DOHH2 (cell line): ENCODE measurements at regions not wholly inside any gene's neighbourhood (a gene's known extent, or its start where the extent isn't known, plus 50 kb on each side); places are given as distances from the start of the nearest gene placed in this dataset.

Experiments used
- H3F3A ChIP-seq: fragments of 200-600 bp; sonication (generic), shearing (Covaris generic); 2 replicates; pipeline ENCODE4 v1.6.0; 2016; ENCODE audit warnings: antibody characterized with exemption, mild to moderate bottlenecking; ENCODE audit not compliant: control insufficient read depth, insufficient read depth
- H3K27ac ChIP-seq: fragments of 200-600 bp; sonication (generic); 2 replicates; pipeline ENCODE4 v1.5.1; 2014; ENCODE audit warnings: low read depth, mild to moderate bottlenecking, low read length, moderate library complexity
- H3K27me3 ChIP-seq: fragments of 200-600 bp; sonication (generic); 2 replicates; pipeline ENCODE4 v1.6.1; 2014; ENCODE audit warnings: mild to moderate bottlenecking, low read length, mixed read lengths; ENCODE audit not compliant: control insufficient read depth
- H3K36me3 ChIP-seq: fragments of 200-600 bp; sonication (generic); 2 replicates; pipeline ENCODE4 v1.6.1; 2014; ENCODE audit warnings: mild to moderate bottlenecking, low read length, moderate library complexity, mixed read lengths; ENCODE audit not compliant: control insufficient read depth
- H3K4me1 ChIP-seq: fragments of 200-600 bp; sonication (generic); 2 replicates; pipeline ENCODE4 v1.6.1; 2014; ENCODE audit warnings: mild to moderate bottlenecking, low read length, mixed read lengths; ENCODE audit not compliant: control insufficient read depth
- H3K4me2 ChIP-seq: fragments of 200-600 bp; sonication (generic); 2 replicates; pipeline ENCODE4 v1.6.0; 2014; ENCODE audit warnings: mild to moderate bottlenecking, low read length, moderate library complexity
- H3K4me3 ChIP-seq: fragments of 200-600 bp; sonication (generic); 2 replicates; pipeline ENCODE4 v1.5.1; 2014; ENCODE audit warnings: mild to moderate bottlenecking, low read length, mixed read lengths
- H3K79me2 ChIP-seq: fragments of 200-600 bp; sonication (generic); 2 replicates; pipeline ENCODE4 v1.6.1; 2014; ENCODE audit warnings: mild to moderate bottlenecking, low read length, mixed read lengths; ENCODE audit not compliant: control insufficient read depth
- H3K9me2 ChIP-seq: fragments of 200-600 bp; sonication (generic); replicated peaks from 2 replicates; pipeline ENCODE4 v1.6.1; 2014; ENCODE audit warnings: mild to moderate bottlenecking, low read length, mixed read lengths; ENCODE audit not compliant: control insufficient read depth
- H3K9me3 ChIP-seq: fragments of 200-600 bp; sonication (generic); 2 replicates; pipeline ENCODE4 v1.6.1; 2014; ENCODE audit warnings: antibody characterized with exemption, low read length, mixed read lengths; ENCODE audit not compliant: control insufficient read depth, insufficient read depth
- H4K20me1 ChIP-seq: fragments of 200-600 bp; sonication (generic); 2 replicates; pipeline ENCODE4 v1.6.0; 2014; ENCODE audit warnings: low read depth, mild to moderate bottlenecking, antibody characterized with exemption, low read length, moderate library complexity; ENCODE audit not compliant: control insufficient read depth, insufficient read depth
- EZH2phosphoT487 ChIP-seq: fragments of 200-600 bp; sonication (generic); IDR thresholded peaks from 2 replicates; pipeline ENCODE4 v1.6.1; 2017; ENCODE audit warnings: borderline replicate concordance, mild to moderate bottlenecking, antibody characterized with exemption, low read length, moderate library complexity, mixed read lengths
- TF ChIP-seq, protein P1 (sequence below): fragments of 200-600 bp; sonication (generic); IDR thresholded peaks from one replicate; pipeline ENCODE4 v1.5.1; 2014; ENCODE audit warnings: antibody characterized with exemption, mild to moderate bottlenecking, low read depth, low read length; ENCODE audit not compliant: poor library complexity, severe bottlenecking

- Histone ChIP-seq H3K36me3 (no peaks in the 10 kb centered on the region), H3K9me2 (no peaks in the 10 kb centered on the region), H3K9me3 (no peaks in the 10 kb centered on the region), H3K27ac (no peak overlapping the region), H3K27me3 (no peaks in the 10 kb centered on the region), H4K20me1 (no peaks in the 10 kb centered on the region; the same call in 1 of the 2 replicates), H3K4me3 (no peak overlapping the region), H3K79me2 (no peaks in the 10 kb centered on the region), H3K4me2 (no peak overlapping the region), H3F3A (no peaks in the 10 kb centered on the region), H3K4me1 (no peaks in the 10 kb centered on the region)
- no peak for TF ChIP-seq EZH2phosphoT487
- TF ChIP-seq, protein P1, sequence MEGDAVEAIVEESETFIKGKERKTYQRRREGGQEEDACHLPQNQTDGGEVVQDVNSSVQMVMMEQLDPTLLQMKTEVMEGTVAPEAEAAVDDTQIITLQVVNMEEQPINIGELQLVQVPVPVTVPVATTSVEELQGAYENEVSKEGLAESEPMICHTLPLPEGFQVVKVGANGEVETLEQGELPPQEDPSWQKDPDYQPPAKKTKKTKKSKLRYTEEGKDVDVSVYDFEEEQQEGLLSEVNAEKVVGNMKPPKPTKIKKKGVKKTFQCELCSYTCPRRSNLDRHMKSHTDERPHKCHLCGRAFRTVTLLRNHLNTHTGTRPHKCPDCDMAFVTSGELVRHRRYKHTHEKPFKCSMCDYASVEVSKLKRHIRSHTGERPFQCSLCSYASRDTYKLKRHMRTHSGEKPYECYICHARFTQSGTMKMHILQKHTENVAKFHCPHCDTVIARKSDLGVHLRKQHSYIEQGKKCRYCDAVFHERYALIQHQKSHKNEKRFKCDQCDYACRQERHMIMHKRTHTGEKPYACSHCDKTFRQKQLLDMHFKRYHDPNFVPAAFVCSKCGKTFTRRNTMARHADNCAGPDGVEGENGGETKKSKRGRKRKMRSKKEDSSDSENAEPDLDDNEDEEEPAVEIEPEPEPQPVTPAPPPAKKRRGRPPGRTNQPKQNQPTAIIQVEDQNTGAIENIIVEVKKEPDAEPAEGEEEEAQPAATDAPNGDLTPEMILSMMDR: no peak
Observed at GRCh38 chr11:134476435-134477021, 64.5 kb upstream of the B3GAT1 start.

DNA sequence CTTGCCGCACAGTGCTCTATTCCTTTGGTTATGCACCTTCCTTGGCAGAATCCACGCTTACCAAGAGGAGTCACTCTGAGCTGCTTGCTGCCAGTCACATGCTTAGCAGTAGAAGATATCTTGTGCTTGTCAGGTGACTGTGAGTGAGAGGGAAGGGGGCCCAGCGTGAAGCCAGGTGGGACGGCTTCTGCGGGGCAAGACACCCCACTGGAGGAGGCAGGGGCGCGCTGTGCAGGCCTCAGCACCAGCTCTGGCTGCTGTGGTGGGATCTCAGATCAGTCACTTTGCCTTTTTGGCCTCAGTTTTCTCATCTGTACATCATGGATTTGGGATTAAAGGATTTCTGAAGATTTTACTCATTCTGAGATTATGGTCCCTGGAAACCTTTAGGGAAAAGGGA, 63.9 kb upstream of the B3GAT1 start:
- Histone ChIP-seq H3K4me3 (no peak overlapping the region), H3K9me3 (no peaks in the 10 kb centered on the region), H3K4me1 (no peaks in the 10 kb centered on the region), H3F3A (no peaks in the 10 kb centered on the region), H3K27me3 (no peaks in the 10 kb centered on the region), H3K79me2 (no peaks in the 10 kb centered on the region), H3K4me2 (no peak overlapping the region), H4K20me1 (no peaks in the 10 kb centered on the region; the same call in 1 of the 2 replicates), H3K9me2 (no peaks in the 10 kb centered on the region), H3K36me3 (no peaks in the 10 kb centered on the region), H3K27ac (no peak overlapping the region)
- TF ChIP-seq EZH2phosphoT487: no peak
- TF ChIP-seq, protein P1: no peak

GRCh38 chr11:134474942-134475341, 62.9 kb upstream of the B3GAT1 start:
- Histone ChIP-seq H4K20me1 (no peaks in the 10 kb centered on the region; the same call in 1 of the 2 replicates), H3K4me1 (no peaks in the 10 kb centered on the region), H3F3A (no peaks in the 10 kb centered on the region), H3K4me3 (no peak overlapping the region), H3K9me2 (no peaks in the 10 kb centered on the region), H3K27me3 (no peaks in the 10 kb centered on the region), H3K36me3 (no peaks in the 10 kb centered on the region), H3K9me3 (no peaks in the 10 kb centered on the region), H3K27ac (no peak overlapping the region), H3K79me2 (no peaks in the 10 kb centered on the region), H3K4me2 (no peak overlapping the region)
- TF ChIP-seq, protein P1: no peak
- TF ChIP-seq EZH2phosphoT487: no peak
